Epithelial cell of prostate (primary cell): ENCODE measurements at regions not wholly inside any gene's neighbourhood (a gene's known extent, or its start where the extent isn't known, plus 50 kb on each side); places are given as distances from the start of the nearest gene placed in this dataset.

ENCODE experiments used
- DNase-seq: peaks from one replicate; pipeline ENCODE4 v3.0.0-alpha.2; 2011; ENCODE audit warnings: low read depth, low spot score
- H3K27ac ChIP-seq: fragments of 450-650 bp; 2 replicates; pipeline ENCODE4 v1.5.1; 2017; ENCODE audit warnings: mild to moderate bottlenecking

GRCh38 chr1:9419369-9420041 lies 119.8 kb upstream of the SLC25A33 start:
- DNase-seq = no peak
- H3K27ac ChIP-seq = no peak overlapping the region

- no peak overlapping the region for H3K27ac ChIP-seq
- no peak for DNase-seq
Observed at GRCh38 chr1:9420835-9421532, 118.3 kb upstream of the SLC25A33 start.

GRCh38 chr1:9421533-9421873 lies 117.8 kb upstream of the SLC25A33 start:
- no peak for DNase-seq
- no peak overlapping the region for H3K27ac ChIP-seq

- no peak for DNase-seq
- H3K27ac ChIP-seq = no peak overlapping the region
Observed at GRCh38 chr1:9422321-9422720, 116.9 kb upstream of the SLC25A33 start.

GRCh38 chr1:9422911-9423505 lies 116.3 kb upstream of the SLC25A33 start:
- no peak overlapping the region for H3K27ac ChIP-seq
- DNase-seq = no peak

GRCh38 chr1:9424261-9424660 lies 115.0 kb upstream of the SLC25A33 start:
- DNase-seq = no peak
- H3K27ac ChIP-seq = no peak overlapping the region

GRCh38 chr1:9425859-9426258 lies 113.4 kb upstream of the SLC25A33 start:
- no peak for DNase-seq
- no peak overlapping the region for H3K27ac ChIP-seq

GRCh38 chr1:9426291-9426711 lies 113.0 kb upstream of the SLC25A33 start:
- no peak for DNase-seq
- no peak overlapping the region for H3K27ac ChIP-seq

GRCh38 chr1:9427388-9427787 lies 111.9 kb upstream of the SLC25A33 start:
- no peak overlapping the region for H3K27ac ChIP-seq
- DNase-seq = no peak

GRCh38 chr1:9428601-9429341 lies 110.5 kb upstream of the SLC25A33 start:
- DNase-seq = peak; percentile 98
- peak overlapping the region; percentile 20 for H3K27ac ChIP-seq

GRCh38 chr1:9429342-9429711 lies 109.9 kb upstream of the SLC25A33 start:
- H3K27ac ChIP-seq = no peak overlapping the region
- DNase-seq = no peak

- DNase-seq = no peak
- H3K27ac ChIP-seq = peak overlapping the region; percentile 64
Observed at GRCh38 chr1:9434247-9435152, 104.8 kb upstream of the SLC25A33 start.

GRCh38 chr1:9435153-9435636 lies 104.1 kb upstream of the SLC25A33 start:
- peak overlapping the region; percentile 64 for H3K27ac ChIP-seq
- DNase-seq = no peak

GRCh38 chr1:9435854-9436640 lies 103.2 kb upstream of the SLC25A33 start:
- no peak for DNase-seq
- peak overlapping the region; percentile 64 for H3K27ac ChIP-seq

- H3K27ac ChIP-seq = peak overlapping the region; percentile 64
- DNase-seq = no peak
Observed at GRCh38 chr1:9437961-9438430, 101.3 kb upstream of the SLC25A33 start.

- peak; percentile 68 for DNase-seq
- peak overlapping the region; percentile 64 for H3K27ac ChIP-seq
Observed at GRCh38 chr1:9438431-9439073, 100.7 kb upstream of the SLC25A33 start.

GRCh38 chr1:9439074-9439761 lies 100.0 kb upstream of the SLC25A33 start:
- peak overlapping the region; percentile 64 for H3K27ac ChIP-seq

GRCh38 chr1:9440261-9440660 lies 99.0 kb upstream of the SLC25A33 start:
- DNase-seq = no peak
- H3K27ac ChIP-seq = no peak overlapping the region

More at GRCh38 chr1:9439074-9439761, 100.0 kb upstream of the SLC25A33 start:
- no peak for DNase-seq
